Nucleus accumbens (tissue), 56 donors: ENCODE measurements at regions not wholly inside any gene's neighbourhood (a gene's known extent, or its start where the extent isn't known, plus 50 kb on each side); places are given as distances from the start of the nearest gene placed in this dataset.
"Not testable (repeated sequence)": the region's sequence is repeated elsewhere in the genome, so short reads cannot be mapped to it uniquely, and the experiment has no call there.

Source experiments
- DNase-seq, 56 donors: peaks; one replicate each; lab custom pipeline; 2025; lab: John Stamatoyannopoulos, UW

DNA sequence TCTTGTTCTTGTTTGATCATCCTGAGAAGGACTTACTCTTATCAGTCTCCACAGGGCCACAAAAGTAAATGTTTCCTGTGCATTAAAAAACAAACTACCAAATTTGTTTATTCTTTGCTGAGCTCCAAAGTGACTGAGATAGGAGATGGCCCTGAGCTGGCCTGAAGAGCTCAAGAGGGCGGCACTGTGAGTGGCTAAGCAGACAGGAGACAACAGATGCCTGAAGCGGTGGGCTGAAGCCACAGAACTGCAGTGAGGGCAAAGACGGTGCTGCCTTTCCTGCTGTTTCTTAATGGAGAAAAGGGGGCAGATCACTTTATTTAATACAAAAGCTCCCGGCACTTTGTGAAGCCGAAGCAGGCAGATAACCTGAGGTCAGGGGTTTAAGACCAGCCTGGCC is 379.6 kb downstream of the ARL4A start:
- DNase-seq: no peak

DNA sequence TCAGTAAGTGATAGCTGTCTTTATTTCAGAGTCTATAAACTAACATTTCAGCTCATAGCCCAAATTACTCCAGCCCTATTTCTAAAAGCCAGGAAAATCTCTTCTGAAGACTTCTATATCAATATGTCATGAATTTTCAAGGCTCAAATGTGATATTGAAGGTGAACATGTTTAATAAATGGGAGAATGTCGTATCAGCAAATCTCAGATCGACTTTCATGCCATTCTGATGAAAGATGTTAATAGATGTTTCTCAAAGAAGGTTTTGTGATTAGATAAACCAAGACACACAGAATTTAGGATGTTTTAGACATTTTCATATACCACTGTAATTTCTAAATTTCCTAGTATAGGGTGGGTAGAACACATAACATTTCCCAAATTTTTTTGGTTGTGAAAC is 380.6 kb downstream of the ARL4A start:
- no peak for DNase-seq

DNA sequence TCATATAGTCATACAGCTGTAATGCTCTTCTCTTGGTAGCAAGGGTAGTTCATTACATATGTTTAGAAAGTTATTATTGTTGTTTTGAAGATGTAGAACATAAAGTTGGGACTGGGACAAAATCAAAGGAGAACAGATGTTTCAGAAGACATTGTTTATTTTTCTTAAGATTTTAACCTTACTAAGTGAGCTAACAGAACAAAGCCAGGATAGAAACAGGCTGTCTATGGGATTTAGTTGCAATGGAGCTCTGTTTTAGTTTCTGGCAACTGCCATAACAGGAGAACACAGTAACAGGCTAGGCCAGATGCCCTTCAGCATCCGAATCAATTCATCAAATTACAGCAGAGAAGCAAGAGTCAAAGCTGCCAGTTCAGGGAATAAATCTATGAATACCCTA is 382.4 kb downstream of the ARL4A start:
- DNase-seq: no peak

DNA sequence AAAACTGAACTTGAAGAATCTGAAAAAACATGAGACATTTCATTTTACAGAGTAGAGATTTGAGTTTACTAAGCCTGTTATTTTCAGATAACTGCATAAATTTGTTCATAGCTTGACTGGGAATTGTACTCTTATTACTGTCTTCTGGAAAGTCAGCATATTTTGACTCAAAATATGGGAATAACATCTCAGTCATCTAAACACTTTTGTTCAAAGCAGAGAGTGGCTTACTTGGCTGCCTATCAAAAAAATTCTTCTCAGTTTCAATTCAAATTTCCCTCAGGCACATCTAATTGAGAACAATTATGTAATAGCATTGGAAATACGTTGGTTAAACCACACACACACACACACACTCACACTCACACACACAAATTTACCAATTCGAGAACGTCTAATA is 384.6 kb downstream of the ARL4A start:
- DNase-seq: no peak

DNA sequence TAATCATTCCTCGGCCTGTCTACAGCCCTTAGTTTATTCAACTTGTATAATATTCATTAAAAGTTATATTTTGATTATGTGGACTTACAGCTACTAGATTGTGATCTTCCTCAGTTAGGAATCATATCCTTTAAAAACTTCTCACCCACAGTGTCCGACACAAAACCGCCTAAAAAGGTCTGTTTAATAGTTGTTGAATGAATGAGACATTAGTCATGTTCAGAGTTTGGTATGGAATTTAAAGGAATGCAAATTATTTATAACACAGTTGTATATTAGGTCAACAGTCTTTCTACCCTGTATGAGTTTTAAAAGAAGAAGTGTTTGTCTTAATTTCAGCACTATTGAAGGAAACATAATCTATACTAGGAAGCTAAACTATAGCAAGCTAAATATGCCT is 390.0 kb downstream of the ARL4A start:
- no peak for DNase-seq

DNA sequence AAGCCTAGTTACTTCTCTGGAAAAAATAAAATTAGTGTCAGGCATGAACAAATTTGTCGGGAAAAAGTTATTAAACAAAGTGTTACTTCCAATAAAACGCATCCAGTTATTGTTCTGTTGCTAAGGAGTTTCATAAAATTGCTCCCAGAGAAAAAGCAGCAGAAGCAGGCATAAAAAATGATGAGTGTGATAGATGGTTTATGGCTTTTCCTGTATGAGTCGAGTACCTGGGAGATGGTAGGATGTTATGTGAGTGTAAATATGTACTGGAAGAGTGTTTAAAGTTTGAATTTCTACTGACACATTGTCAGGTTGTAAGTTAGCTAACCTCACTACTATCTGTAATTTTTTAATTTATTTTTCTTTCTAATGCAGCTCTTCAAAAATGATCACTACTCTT is 390.7 kb downstream of the ARL4A start:
- DNase-seq: no peak

DNA sequence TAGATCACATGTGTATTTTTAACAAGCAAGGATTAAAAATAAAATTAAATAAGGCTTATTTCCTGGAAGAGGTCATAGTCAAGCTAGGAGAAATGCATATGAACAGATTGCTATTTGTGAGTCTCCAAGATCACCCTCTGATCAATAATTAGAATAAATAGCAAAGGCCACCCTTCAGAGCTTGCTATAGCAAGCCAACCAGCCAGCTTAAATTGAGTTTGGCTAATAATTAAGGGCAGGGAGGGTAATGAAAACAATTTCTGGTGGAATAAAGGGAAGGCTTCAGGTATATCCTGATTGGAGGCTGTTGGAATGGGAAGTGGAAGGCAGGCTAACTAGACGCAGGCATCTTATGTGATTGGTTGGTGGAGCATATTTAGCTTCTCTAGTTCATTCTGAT is 403.5 kb downstream of the ARL4A start:
- no peak for DNase-seq

DNA sequence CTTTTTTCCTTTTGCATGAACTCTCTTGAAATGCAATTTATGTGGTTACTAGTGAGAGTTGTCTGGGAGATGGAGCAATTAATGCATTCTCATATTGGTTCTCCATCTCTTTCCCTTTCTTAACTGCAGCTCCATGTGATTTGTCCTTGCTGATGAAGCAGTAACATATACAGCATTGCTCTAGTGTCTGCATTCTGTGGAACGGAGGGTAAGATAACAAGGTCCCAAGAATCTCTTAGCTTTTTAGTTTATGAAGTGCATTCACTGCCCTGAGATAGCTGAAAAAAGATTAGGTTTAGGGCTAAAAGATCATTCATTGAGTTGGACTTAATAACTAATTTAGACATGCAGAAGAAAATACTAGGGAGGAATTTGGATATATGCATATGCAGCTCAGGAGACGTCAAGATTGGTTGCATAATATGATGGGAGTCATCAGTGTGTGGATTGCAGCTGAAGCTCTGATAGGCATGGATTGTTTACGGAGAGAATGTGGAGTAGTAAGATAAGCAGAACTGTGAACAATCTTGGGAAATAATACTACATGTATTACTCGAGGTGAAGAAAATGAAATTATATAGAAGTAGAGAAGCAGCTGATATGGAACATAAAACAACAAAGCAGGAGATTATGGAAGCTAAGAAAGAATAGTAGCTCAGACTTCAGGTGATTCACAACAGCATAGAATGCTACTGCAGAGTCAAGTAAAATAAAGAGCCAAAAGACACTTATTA is 404.7 kb downstream of the ARL4A start:
- DNase-seq: no peak

DNA sequence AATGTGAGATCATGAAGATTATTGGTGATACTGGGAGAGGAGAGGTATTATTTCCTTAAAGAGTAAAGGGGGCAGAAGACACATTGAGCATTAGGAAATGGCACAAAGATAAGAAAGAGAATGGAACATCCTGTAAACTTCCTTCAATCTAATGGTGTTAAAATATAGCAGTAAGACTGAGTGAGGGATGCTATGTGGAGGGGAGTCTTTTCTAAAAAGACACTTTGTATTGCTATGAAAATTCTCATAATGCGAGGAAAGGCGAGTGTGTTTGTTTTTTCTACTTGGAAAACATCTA is 405.2 kb downstream of the ARL4A start:
- DNase-seq: no peak

DNA sequence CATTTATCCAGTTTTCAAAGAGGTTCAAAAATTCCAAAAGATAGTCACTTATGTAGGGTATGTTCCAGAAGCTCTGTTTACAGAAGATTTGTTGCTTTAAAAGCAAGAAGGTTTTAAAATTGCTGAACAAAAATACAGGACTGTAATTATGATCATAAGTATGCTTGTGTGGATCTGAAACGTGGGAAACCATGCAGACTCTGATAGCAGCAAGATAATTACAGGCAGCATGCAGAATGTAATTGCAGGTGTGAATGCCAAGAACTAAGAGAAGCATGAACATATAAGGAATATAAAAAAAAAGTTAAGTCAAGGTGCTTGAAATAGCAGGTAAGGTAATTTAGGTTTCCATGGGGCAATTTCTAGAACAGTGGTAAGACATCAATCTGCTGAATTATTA is 405.7 kb downstream of the ARL4A start:
- DNase-seq: no peak

DNA sequence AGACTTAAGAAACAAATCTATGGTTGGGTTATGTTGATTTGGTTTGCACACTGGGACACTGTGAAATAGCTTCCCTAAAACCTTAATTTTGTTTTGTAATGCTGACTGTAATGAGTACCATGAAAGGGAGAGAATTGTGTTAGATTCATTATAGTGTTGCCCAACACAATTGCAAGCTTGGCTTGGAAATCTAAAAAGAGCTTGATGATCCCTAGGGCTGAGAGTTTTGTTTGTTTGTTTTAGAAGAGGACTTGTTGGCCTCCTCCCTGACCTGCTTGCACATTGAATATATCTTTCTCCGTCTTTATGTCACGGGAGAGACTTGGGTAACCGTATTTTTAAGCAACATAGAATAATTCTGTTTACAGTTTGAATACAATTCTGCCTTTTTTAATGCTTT is 410.1 kb downstream of the ARL4A start:
- no peak for DNase-seq

DNA sequence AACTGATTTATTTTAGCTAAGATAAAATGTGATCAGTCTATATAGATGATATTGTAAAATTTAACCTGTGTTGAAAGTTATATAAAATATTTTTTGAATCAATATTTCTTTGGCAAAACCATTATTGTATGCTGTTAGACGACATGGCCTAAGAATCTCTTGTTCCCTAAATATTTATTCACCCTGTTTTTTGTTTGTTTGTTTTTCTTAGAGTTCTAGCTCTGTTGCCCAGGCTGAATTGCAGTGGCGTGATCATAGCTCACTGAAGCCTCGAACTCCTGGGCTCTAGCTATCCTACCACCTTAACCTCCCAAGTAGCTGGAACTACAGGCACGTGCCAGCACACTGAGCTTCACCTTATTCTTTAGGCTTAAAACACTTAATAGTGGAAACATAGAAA is 410.7 kb downstream of the ARL4A start:
- DNase-seq: no peak

DNA sequence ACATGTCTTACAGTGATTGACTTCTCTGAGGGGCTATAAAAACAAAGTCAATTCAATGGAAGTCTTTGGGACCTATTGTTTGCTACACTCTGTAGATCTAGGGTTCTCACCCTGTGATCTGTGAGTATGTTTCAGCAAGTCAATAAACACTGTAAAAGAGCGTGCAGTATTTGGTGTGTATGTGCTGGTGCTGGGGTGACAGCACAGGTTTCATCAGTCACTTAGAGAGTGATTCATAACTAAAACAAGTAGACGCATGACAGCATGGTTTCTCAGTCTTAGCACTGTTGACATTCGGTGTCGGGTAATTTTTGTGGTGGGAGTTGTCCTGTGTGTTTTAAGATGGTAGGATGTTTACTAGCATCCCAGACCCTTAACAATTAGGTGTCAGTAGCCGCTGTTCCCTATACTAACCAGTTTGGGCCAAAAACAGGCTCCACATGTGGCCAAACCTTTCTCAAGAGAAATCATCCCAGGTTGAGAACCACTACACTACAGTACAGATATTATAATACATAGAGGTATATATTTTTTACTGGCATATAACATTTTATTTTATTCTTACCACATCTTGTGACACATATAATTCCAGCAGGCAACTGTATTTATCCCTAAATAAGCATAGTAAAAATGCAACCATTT is 411.8 kb downstream of the ARL4A start:
- DNase-seq: no peak

DNA sequence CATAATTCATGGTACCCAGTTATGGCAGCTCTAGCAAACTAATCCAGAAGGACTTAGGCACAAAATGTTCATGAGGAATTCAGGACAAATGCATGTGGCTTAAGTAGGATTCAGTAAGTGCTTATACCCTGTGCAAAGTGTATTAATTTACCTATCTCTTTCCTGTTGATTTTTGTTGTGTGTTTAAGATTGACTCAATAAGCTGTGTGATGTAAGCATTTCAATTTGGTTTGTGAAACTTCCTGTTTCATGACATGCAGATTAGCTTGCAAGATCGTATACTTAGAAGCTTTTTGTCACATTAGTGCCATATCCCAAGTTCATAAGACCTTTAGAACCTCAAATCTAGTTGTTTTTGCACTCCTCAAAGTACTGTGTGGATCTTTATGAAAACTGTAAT is 416.7 kb downstream of the ARL4A start:
- no peak for DNase-seq

DNA sequence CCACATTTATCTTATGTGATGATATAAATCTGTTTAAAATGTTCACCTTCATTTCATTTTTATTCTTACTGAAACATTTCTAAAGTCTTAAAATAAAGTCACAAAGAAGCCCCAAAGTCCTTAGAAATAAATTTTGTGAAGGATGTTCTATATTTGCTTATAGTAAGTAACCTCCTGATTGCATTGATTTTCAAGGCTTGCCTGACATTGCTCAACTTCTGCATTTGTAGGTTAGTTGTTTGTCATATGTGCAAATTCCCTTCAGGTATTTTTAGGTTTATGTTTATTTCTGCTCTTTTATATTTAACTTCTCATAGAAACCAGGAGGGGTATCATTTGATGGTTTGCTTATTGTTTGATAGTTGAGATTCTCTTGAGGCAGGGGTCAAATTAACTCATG is 417.8 kb downstream of the ARL4A start:
- no peak for DNase-seq

DNA sequence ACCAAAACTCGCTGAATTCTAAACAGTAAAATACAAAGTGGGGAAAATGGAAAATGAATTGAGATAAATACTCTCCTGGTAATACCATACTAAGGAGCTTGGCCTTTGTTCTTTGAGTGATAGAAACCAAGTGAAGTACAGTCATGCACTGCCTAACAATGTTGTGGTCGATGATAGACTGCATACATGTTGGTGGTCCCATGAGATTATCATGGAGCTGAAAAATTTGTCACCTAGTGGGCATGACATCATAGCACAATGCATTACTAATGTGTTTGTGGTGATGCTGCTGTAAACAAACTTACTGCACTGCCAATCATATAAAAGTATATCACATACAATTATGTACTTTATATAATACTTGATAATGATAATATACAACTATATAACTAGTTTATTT is 419.1 kb downstream of the ARL4A start:
- no peak for DNase-seq

DNA sequence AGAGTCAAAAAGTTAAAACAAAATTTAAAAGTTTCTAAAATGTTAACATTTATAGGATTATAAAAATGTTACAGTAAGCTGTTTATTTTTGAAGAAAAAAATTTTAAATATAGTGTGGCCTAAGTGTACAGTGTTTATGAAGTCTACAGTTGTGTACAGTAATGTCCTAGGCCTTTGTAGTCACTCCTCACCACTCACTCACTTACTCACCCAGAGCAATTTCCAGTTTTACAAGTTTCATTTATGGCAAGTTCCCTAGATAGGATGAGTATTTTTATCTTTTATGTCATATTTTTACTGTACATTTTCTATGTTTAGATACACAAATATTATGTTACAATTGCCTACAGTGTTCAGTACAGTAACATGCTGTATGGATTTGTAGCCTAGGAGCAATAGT is 419.9 kb downstream of the ARL4A start:
- no peak for DNase-seq

DNA sequence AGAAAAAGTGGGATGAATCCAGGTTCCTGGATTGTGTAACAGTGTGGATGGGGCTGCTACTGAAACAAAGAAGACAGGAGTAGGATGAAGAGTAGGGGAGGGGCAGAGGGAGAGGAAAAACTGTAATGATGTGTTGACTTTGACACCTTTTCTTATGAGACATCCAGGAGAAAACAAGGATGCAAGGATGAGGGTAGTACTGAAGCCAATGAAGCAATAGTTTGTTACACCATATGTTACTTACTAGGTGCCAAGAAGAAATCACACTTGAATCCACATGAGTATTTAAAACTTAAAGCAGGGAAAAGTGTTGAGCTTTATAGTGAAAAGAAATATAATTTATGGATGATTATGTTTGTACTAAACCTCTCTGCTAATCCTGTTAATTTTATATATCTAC is 420.6 kb downstream of the ARL4A start:
- no peak for DNase-seq

DNA sequence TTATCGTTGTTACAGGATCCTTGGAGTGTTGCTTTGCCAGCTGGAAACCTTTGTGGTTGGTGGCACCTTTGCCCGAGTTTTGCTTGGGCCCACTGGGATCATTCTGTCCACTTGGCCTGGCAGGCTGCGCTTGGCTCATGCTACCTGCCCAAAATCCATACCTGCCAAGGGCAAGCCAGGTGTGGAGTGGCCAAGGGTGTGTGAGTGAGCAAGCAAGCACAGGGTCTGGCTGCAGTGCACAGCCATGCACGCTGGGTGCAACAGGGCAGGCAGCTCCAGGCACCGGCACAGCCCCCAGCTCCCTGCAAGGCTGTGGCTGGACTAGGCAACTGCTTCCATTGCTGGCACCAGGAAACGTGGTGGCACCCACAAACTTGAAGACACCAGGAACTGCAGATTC is 421.8 kb downstream of the ARL4A start:
- no peak for DNase-seq

DNA sequence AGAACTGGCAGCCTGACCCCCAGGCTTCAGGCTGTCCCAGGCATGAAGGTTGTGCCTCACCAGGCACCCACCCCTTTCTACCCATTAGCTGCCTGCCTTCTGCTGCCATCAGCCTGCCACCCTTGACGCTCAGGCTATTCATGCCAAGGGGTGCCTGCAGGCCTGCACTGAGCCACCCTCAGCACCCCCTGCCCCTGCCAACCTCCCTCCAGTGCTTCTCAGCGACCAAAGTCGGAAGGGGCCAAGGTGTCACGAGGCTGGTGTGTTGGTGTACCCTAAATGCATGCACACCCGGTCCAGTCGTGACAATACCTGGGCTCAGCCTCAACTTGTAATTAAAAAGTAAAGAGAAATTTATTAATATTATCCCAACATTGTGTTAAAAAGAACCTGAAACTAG is 422.7 kb downstream of the ARL4A start:
- DNase-seq: no peak

DNA sequence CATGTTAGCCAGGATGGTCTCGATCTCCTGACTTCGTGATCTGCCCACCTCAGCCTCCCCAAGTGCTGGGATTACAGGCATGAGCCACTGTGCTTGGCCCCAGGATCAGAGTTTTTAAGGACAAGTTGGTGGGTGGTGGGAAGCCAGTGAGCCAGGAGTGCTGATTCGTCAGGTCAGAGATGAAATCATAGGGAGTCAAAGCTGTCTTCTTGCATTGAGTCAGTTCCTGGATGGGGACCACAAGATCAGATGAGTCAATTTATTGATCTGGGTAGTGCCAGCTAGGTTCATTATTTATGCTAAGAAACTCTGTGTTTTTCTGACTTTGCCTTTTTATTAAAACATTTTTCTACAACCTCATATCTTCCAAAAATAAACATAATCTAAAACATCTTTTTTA is 423.8 kb downstream of the ARL4A start:
- no peak for DNase-seq

DNA sequence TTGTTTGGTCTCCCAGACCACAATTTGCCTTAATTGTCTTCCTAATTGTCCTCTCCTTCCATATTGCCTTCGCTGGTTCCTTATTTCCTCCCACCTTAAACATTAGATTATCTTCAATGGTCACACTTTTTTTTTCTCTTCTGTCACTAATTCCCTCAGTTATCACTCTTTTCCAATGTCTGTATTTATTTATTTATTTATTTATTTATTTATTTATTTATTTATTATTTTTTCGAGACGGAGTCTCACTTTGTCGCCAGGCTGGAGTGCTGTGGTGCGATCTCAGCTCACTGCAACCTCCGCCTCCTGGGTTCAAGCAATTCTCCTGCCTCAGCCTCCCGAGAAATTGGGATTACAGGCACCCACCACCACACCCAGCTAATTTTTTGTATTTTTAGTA is 426.8 kb downstream of the ARL4A start:
- not testable (repeated sequence) for DNase-seq
